ENCODE measurements at regions not wholly inside any gene's neighbourhood (a gene's known extent, or its start where the extent isn't known, plus 50 kb on each side); places are given as distances from the start of the nearest gene placed in this dataset.

- DNase-seq = no peak
Observed at GRCh38 chr6:91731939-91732338, 1145.1 kb upstream of the MAP3K7 start.

GRCh38 chr6:91730710-91731109, 1143.8 kb upstream of the MAP3K7 start:
- no peak for DNase-seq

- no peak for DNase-seq
Observed at GRCh38 chr6:91720324-91720723, 1133.5 kb upstream of the MAP3K7 start.

GRCh38 chr6:91719414-91719813, 1132.5 kb upstream of the MAP3K7 start:
- no peak for DNase-seq

DNA sequence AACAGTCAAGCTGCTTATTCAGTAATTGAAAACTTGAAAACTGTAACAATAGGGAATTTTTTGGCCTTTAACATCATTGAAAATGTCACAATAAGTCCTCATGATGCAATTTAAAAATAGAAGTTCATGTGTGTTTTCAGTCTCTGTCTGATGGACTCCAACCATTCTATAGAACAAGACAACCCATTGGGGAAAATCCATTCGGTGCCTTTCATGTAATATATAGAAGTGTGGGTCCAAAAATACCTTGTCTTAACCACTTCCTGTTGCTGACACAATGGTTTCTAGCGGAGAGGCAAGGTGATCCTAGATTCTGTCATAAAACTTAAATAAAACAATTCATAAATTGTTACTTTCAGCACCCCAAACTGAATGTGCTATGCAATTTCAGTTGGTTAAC, 1131.3 kb upstream of the MAP3K7 start:
- no peak for DNase-seq

DNA sequence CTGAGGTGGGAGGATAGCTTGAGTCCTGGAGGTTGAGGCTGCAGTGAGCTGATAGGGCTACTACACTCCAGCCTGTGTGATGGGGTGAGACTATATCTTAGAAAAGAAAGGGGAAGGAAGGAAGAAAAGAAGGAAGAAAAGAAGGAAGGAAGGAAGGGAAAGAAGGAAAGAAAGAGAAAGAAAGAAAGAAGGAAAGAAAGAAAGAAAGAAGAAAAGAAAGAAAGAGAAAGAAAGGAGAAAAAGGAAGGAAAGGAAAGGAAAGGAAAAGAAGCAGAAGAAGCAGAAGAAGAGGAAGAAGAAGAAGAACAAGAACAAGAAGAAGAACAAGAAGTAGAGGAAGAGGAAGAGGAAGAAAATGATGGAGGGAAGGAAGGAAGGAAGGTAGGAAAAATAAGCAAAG, 1130.2 kb upstream of the MAP3K7 start:
- DNase-seq = no peak

DNA sequence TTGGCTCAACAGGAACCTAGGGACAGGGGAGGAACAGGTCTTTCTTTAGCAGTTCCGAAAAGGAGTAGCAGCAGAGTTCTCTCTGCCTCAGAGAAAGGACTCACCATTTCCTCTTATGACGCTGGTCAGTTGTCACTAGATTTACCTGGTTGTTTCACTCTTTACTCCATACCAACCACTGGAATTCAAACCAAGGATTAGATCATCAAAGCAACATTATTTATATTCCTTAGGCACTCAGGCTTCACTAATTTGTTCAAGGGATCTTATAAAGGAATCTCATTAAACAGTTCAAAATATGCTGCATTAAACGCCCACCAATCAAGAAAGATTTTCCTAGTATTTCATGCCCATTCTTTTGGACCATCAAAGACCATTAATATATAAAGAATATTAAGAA, 1129.5 kb upstream of the MAP3K7 start:
- no peak for DNase-seq

DNA sequence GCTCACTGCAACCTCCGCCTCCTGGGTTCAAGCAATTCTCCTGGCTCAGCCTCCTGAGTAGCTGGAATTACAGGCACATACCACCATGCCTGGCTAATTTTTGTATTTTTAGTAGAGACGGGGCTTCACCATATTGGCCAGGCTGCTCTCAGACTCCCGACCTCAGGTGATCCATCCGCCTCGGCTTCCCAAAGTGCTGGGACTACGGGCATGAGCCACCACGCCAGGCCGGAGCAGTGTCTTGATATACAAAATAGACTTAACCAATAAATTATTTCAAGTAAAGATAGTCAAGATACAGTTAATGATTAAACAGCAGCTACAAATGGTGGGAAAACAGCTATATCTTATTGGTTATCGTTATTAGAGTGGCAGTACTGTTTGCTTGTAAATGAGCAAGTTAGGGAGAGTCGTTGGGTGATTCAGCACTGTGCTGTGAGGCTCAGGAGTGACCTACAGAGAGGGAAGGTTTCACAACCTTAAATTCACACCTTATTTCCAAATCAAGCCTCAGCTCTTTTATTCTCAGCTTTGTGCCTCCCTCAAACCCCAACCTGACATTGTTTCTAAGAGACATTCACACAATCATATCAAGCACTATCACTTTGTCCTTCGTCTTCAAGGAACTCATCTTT, 1128.4 kb upstream of the MAP3K7 start:
- no peak for DNase-seq

GRCh38 chr6:91713911-91714310, 1127.0 kb upstream of the MAP3K7 start:
- no peak for DNase-seq

DNA sequence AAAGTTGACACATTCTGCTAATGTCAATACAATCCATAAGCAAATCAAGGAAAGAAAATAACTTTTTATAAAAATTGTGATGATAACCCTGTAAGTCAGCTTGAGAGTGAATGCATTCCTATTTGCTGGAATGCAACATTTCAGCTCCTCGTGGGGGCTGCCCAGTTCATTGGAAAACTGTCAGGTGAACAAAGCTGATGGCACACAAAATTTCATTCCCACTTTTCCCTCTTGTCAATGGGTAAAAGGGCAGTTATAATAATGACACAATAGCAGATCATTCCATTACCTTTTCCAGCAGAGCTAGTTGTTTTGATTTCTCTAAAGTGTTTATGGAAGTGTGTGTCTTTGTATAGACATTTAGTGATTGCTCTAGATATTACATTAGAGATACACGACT, 1124.6 kb upstream of the MAP3K7 start:
- no peak for DNase-seq

DNA sequence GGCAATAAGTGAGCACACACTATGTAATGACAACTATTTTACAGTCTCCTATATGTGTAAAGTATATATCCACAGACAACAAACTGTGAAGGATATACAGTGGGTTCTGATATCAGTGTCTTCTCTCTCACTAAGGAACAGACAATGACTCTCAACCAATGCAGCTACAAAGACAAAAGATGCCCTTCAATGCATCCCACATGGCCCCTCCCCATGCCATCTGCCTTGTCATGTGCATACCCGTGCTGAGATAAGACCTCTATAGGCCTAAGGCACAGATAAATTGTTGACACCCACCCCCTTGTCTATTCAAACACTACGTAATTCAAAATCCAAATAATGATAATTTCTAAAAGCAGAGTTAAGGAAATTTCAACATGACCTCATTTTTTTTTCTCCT, 1123.5 kb upstream of the MAP3K7 start:
- peak in 1 of 2 experiments; percentile 38 for DNase-seq

DNA sequence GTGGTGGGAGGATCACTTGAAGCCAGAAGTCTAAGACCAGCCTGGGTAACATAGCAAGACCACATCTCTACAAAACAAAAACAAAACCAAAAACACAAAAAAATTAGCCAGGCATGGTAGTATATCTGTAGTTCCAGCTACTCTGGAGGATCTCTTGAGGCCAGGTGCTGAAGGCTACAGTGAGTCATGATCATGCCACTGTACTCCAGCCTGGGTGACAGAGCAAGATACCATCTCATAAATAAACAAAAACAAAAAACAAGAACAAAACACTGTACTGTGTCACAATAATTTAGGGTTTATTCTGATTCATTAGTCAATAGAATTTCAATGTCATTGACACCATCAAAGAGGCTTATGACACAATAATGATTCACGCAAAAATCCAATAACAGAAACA, 1121.7 kb upstream of the MAP3K7 start:
- DNase-seq = no peak

GRCh38 chr6:91705646-91706045, 1118.8 kb upstream of the MAP3K7 start:
- DNase-seq = no peak

DNA sequence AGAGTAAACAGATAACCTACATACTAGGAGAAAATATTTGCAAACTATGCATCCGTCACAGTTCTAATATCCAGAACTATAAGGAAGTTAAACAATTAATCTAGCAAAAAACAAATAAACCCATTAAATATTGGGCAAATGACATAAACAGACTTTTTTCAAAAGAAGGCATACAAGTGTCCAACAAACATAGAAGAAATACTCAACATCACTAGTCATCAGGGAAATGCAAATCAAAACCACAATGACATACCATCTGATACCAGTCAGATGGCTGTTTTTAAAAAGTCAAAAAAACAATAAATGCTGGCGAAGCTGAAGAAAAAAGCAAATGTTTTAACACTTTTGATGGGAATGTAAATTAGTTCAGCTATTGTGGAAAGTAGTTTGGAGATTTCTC, 1117.7 kb upstream of the MAP3K7 start:
- no peak for DNase-seq

DNA sequence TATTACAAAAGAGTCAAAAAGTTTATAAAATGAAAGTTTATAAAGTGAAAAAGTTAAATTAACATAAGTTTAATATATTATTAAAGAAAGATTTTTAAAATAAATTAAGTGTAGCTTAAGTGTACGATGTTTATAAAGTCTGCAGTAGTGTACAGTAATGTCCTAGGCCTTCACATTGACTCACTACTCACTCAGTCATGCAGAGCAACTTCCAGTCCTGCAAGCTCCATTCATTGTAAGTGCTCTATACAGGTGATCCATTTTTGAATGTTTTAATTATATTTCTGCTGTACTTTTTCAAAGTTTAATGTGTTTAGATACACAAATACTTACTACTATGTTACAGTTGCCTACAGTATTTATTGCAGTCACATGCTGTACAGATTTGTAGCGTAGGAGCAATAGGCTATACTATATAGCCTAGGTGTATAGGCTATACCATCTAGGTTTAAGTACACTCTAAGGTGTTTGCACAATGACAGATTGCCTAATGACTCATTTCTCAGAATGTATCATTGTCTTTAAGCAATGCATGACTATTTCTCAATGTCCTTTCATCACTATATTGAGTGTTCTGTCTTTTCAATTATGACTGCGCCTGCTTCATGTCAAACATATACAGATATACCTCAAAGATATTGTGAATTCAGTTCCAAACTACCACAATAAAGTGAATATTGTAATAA, 1110.3 kb upstream of the MAP3K7 start:
- DNase-seq = no peak

DNA sequence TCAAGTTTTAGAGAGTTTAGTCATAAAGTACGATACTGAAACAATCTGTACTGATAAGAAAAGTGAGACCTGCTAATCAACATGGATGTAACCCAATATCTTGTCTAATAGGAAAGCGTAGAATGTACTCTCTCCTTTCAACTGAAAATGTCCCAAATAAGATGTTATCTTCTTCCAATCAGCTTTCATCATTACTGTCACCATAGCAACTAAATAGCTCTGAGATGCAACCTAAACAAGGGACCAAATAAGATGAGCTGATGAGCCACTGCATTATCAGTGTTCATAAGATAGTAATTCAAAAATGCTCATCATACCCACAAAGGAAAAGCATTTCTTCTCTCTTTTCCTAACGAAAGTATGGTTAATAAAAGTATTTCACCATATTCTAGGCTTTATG, 1108.3 kb upstream of the MAP3K7 start:
- DNase-seq = no peak

DNA sequence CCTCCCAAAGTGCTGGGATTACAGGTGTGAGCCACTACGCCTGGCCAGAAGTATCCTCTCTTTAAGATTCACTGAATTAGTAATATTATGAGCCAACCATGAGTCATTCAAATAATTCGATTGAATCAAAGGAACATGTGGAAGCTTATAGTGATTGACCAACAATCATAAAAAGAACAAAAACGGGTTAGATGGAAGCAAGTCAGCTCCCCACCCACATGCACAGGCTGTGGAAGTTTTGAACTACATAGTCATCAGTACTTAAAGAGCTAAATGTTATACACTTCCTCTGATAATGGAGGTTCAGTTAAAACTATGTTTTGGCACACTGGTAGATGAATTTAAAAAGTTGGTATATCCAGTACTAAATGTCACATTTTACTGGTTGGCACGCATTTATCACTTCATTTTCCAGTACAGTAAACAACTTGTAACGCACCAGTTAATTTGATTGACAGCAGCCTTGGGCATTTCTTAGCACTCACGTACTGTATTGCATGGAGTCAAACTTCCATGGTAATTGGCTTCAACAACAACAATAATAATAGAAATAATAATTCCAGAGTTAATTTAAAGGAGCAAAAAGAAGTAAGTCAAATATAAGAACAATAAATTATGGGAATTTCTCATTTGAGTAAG, 1107.3 kb upstream of the MAP3K7 start:
- DNase-seq = no peak

- DNase-seq = no peak
Observed at GRCh38 chr6:91691449-91691848, 1104.6 kb upstream of the MAP3K7 start.

DNA sequence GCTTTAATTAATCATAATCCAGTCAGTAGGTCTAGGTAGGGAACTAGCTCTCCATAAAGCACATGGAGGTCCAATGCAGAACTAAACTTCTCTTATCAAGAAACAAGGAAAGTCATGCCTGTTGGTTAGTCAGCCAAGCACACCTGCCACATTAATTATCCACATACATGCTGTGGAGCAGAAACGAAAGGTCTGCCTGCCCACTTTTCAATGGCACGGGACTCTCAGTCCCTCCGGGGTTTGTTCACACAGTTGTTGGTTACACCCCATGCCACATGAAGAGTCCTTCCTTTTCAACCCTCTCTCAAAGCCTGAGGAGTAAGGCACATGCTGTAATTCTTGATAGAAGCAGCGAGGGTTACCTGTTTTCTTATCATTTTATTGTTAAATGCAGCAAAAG, 1096.4 kb upstream of the MAP3K7 start:
- DNase-seq = no peak

DNA sequence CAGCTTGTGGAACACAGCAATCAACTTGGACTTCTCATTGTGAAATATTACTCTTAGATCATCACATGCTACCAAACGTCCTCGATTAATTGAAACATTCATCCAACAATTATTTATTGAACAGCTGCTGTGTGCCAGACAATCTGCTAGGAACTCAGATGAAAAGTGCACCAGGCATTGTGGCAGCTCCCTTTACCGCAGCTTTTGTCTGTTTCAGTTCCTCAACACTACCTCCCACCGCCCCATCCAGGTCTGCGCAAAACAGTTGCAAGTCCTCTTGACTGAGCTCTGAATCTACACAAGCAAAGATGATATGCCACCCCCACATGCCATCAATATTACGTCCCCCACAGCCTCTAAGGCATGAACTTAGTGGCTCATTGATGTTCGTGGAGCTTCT, 1094.4 kb upstream of the MAP3K7 start:
- no peak for DNase-seq

GRCh38 chr6:91678679-91679446, 1092.0 kb upstream of the MAP3K7 start:
- DNase-seq = peak in 1 of 2 experiments; percentile 5

DNA sequence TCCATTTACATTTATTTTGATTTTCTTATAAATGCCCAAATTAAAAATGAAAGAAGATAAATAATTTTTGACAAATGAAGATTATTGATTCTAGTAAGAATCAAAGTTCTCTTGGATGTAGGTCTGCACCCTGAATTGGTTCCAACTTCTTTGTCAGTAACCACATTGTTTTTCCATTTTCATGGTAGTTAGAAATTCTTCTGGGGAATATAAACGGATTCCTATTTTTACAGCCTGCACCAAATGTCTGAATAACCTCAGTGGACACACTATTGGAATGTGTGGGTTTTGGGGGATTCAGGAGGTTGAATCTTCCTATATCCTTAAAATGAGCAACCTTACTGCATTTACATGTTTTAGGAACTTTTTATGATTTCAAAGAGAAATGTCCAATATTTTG, 1085.3 kb upstream of the MAP3K7 start:
- DNase-seq = no peak

DNA sequence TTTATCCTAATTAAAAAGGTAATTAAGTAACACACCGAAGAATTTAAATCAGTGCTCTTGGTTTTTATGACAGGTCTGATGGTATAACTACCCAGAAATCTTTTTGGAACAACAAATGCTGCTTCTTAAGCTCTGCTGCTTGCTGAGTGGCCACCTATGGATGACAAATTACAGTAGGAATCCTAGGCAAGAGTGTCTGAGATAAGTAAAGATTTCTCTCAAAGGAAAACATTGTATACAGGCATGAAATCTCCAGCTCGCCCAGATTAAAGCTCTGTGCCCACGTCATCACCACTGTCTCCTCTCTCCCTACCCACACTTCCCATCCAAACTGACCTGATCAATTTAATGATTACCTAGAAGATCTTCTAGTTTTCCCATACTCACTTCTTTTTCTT, 1083.0 kb upstream of the MAP3K7 start:
- DNase-seq = no peak
